Caco-2 (cell line): ENCODE measurements at regions not wholly inside any gene's neighbourhood (a gene's known extent, or its start where the extent isn't known, plus 50 kb on each side); places are given as distances from the start of the nearest gene placed in this dataset.

Experiments used
- BruUV-seq: library from RNA; stranded (reverse); fragments of 400-500 nt; replicated peaks from 2 replicates; lab custom pipeline; 2021; lab: Mats Ljungman, UMichigan
- CTCF ChIA-PET: fragments of 300-600 bp; sonication (Branson Sonifier 250); formaldehyde crosslinking; loops from one replicate; lab custom pipeline; 2022; ENCODE audit warnings: antibody characterized with exemption; lab: Charles Lee
- POLR2A ChIA-PET: fragments of 300-600 bp; sonication (Branson Sonifier 250); formaldehyde crosslinking; loops from one replicate; lab custom pipeline; 2022; ENCODE audit warnings: antibody characterized with exemption; lab: Charles Lee
- DNase-seq, 2 experiments: peaks; one replicate each; pipeline versions ENCODE4 v3.0.0 to v3.0.0-alpha.2; 2020 to 2022
- H3K27me3 ChIP-seq: replicated peaks from 2 replicates; pipeline ENCODE4 v1.6.0; 2011; ENCODE audit warnings: low read length; ENCODE audit not compliant: control insufficient read depth, insufficient read depth
- H3K36me3 ChIP-seq: 2 replicates; pipeline ENCODE4 v1.5.1; 2011; ENCODE audit warnings: low read length; ENCODE audit not compliant: control insufficient read depth, insufficient read depth
- H3K4me1 ChIP-seq: fragments of 250-450 bp; sonication (Bioruptor Pico); 2 replicates; pipeline ENCODE4 v1.5.1; 2020; ENCODE audit warnings: mild to moderate bottlenecking
- H3K4me3 ChIP-seq: 2 replicates; pipeline ENCODE4 v1.5.1; 2011; ENCODE audit warnings: low read depth, mild to moderate bottlenecking, control low read depth, low read length
- H3K9me3 ChIP-seq: fragments of 250-450 bp; sonication (Bioruptor Pico); 2 replicates; pipeline ENCODE4 v1.5.1; 2020; ENCODE audit warnings: mild to moderate bottlenecking, moderate library complexity
- H3K27ac Mint-ChIP-seq: one replicate; pipeline ENCODE4 v1.8.0; 2022; ENCODE audit warnings: mixed read lengths; ENCODE audit not compliant: unreplicated experiment
- H3K27me3 Mint-ChIP-seq: one replicate; pipeline ENCODE4 v1.8.0; 2022; ENCODE audit warnings: mixed read lengths; ENCODE audit not compliant: insufficient read depth, unreplicated experiment
- H3K36me3 Mint-ChIP-seq: one replicate; pipeline ENCODE4 v1.8.0; 2022; ENCODE audit warnings: mild to moderate bottlenecking, mixed read lengths; ENCODE audit not compliant: insufficient read depth, unreplicated experiment
- H3K4me1 Mint-ChIP-seq: one replicate; pipeline ENCODE4 v1.8.0; 2022; ENCODE audit warnings: low read depth, mixed read lengths; ENCODE audit not compliant: unreplicated experiment
- H3K4me3 Mint-ChIP-seq: one replicate; pipeline ENCODE4 v1.8.0; 2022; ENCODE audit warnings: mild to moderate bottlenecking, moderate library complexity, mixed read lengths; ENCODE audit not compliant: unreplicated experiment
- H3K9me3 Mint-ChIP-seq: one replicate; pipeline ENCODE4 v1.8.0; 2022; ENCODE audit warnings: mixed read lengths; ENCODE audit not compliant: unreplicated experiment
- CTCF ChIP-seq, 2 experiments: fragments of 200-600 bp in 1 of 2; IDR thresholded peaks; 1 replicate in 1 of 2; 2 replicates in 1 of 2; pipeline versions ENCODE4 v1.5.1 to v1.8.0; 2011 to 2022; ENCODE audit warnings: antibody characterized with exemption in 1 of 2, control low read depth in 1 of 2, inconsistent platforms in 1 of 2, low read depth in 1 of 2, low read length in 1 of 2, mild to moderate bottlenecking in 1 of 2, moderate library complexity in 1 of 2; ENCODE audit not compliant: insufficient read depth in 1 of 2, severe bottlenecking in 1 of 2, unreplicated experiment in 1 of 2
- intact Hi-C: fragments of 100-400 bp; cut with micrococcal nuclease; formaldehyde crosslinking; loops from one replicate; pipeline ENCODE4 v1.10.0; 2022; ENCODE audit not compliant: unreplicated experiment

GRCh38 chr12:127507341-127507740 is 759.6 kb upstream of the TMEM132C start:
- intact Hi-C loops = no loop called here
- Histone ChIP-seq H3K4me3 (no peak overlapping the region), H3K27me3 (no peaks in the 10 kb centered on the region), H3K4me1 (no peaks in the 10 kb centered on the region), H3K9me3 (no peaks in the 10 kb centered on the region), H3K36me3 (no peaks in the 10 kb centered on the region)
- Mint-ChIP-seq H3K9me3 (peaks cover 9% of the 10 kb centered on the region), H3K27me3 (no peaks in the 10 kb centered on the region), H3K36me3 (no peaks in the 10 kb centered on the region), H3K4me1 (no peaks in the 10 kb centered on the region), H3K27ac (no peak overlapping the region), H3K4me3 (no peak overlapping the region)
- no peak for TF ChIP-seq CTCF (IDR thresholded peaks at IDR 0.05; ENCODE audit: insufficient read depth in 1 of 2, low read depth in 1 of 2, low read length in 1 of 2, severe bottlenecking in 1 of 2, unreplicated experiment in 1 of 2)
- no peak for DNase-seq
- BruUV-seq = no TSS peak
- CTCF ChIA-PET = interaction anchor here (0.6 kb wide), 1 partner anchor 658 kb away, joined by 4 read pairs; no protein-coding TSS in a partner anchor
- POLR2A ChIA-PET = no interaction called here

- Mint-ChIP-seq H3K4me3 (no peak overlapping the region), H3K27ac (no peak overlapping the region), H3K36me3 (no peaks in the 10 kb centered on the region), H3K9me3 (peaks cover 9% of the 10 kb centered on the region), H3K4me1 (no peaks in the 10 kb centered on the region), H3K27me3 (no peaks in the 10 kb centered on the region)
- no peak overlapping the region for H3K4me3 ChIP-seq
- no peak for DNase-seq
- no TSS peak for BruUV-seq
- H3K9me3 ChIP-seq = no peaks in the 10 kb centered on the region
- CTCF ChIA-PET = no interaction called here
- H3K27me3 ChIP-seq = no peaks in the 10 kb centered on the region
- TF ChIP-seq CTCF (IDR thresholded peaks at IDR 0.05; ENCODE audit: insufficient read depth in 1 of 2, low read depth in 1 of 2, low read length in 1 of 2, severe bottlenecking in 1 of 2, unreplicated experiment in 1 of 2) = no peak
- H3K36me3 ChIP-seq = no peaks in the 10 kb centered on the region
- POLR2A ChIA-PET = no interaction called here
- intact Hi-C loops = no loop called here
- H3K4me1 ChIP-seq = no peaks in the 10 kb centered on the region
Measured at GRCh38 chr12:127509066-127509778, 757.7 kb upstream of the TMEM132C start.

GRCh38 chr12:127515941-127516340 is 751.0 kb upstream of the TMEM132C start:
- no peaks in the 10 kb centered on the region for H3K9me3 Mint-ChIP-seq
- Histone ChIP-seq H3K36me3 (no peaks in the 10 kb centered on the region), H3K4me1 (no peaks in the 10 kb centered on the region), H3K27me3 (no peaks in the 10 kb centered on the region), H3K9me3 (no peaks in the 10 kb centered on the region), H3K4me3 (no peak overlapping the region)
- H3K4me3 Mint-ChIP-seq = no peak overlapping the region
- ChIA-PET POLR2A (no interaction called here), CTCF (no interaction called here)
- TF ChIP-seq CTCF (IDR thresholded peaks at IDR 0.05; ENCODE audit: insufficient read depth in 1 of 2, low read depth in 1 of 2, low read length in 1 of 2, severe bottlenecking in 1 of 2, unreplicated experiment in 1 of 2) = no peak
- no peaks in the 10 kb centered on the region for H3K4me1 Mint-ChIP-seq
- no TSS peak for BruUV-seq
- no peak for DNase-seq
- intact Hi-C loops = no loop called here
- H3K27ac Mint-ChIP-seq = no peak overlapping the region
- H3K36me3 Mint-ChIP-seq = no peaks in the 10 kb centered on the region
- H3K27me3 Mint-ChIP-seq = no peaks in the 10 kb centered on the region
